HEK293T (cell line): ENCODE measurements at regions not wholly inside any gene's neighbourhood (a gene's known extent, or its start where the extent isn't known, plus 50 kb on each side); places are given as distances from the start of the nearest gene placed in this dataset.

Experiments used
- CTCF ChIA-PET: fragments of 350-600 bp; formaldehyde crosslinking; extraction: SDS; loops from one replicate; lab custom pipeline; 2021; ENCODE audit warnings: antibody characterized with exemption, inconsistent platforms; lab: Yijun Ruan, JAX
- POLR2A ChIA-PET: fragments of 350-600 bp; formaldehyde crosslinking; extraction: SDS; loops from one replicate; lab custom pipeline; 2020; ENCODE audit warnings: antibody characterized with exemption, inconsistent platforms; lab: Yijun Ruan, JAX
- DNase-seq: peaks from one replicate; pipeline ENCODE4 v3.0.0; 2012; ENCODE audit warnings: mixed read lengths; ENCODE audit errors: extremely low spot score
- ARNT ChIP-seq: fragments of 450-650 bp; IDR thresholded peaks from 2 replicates; pipeline ENCODE4 v1.6.1; 2017; ENCODE audit warnings: mild to moderate bottlenecking
- BHLHE40 ChIP-seq: fragments of 450-650 bp; IDR thresholded peaks from 2 replicates; pipeline ENCODE4 v1.6.1; 2016; ENCODE audit warnings: mild to moderate bottlenecking, moderate library complexity, borderline replicate concordance
- CTBP1 ChIP-seq: fragments of 450-650 bp; IDR thresholded peaks from 2 replicates; pipeline ENCODE4 v1.6.1; 2016; ENCODE audit warnings: borderline replicate concordance
- ELF4 ChIP-seq: fragments of 450-650 bp; IDR thresholded peaks from 2 replicates; pipeline ENCODE4 v1.6.1; 2017; ENCODE audit warnings: antibody characterized with exemption
- FOXA1 ChIP-seq: fragments of 450-650 bp; IDR thresholded peaks from 2 replicates; pipeline ENCODE4 v1.6.1; 2016; ENCODE audit warnings: mild to moderate bottlenecking
- FOXK2 ChIP-seq: fragments of 450-650 bp; IDR thresholded peaks from 2 replicates; pipeline ENCODE4 v1.6.1; 2016; ENCODE audit warnings: mild to moderate bottlenecking
- FOXM1 ChIP-seq: fragments of 450-650 bp; IDR thresholded peaks from 2 replicates; pipeline ENCODE4 v1.6.1; 2017; ENCODE audit warnings: mild to moderate bottlenecking, borderline replicate concordance
- HDGF ChIP-seq: fragments of 450-650 bp; IDR thresholded peaks from 2 replicates; pipeline ENCODE4 v1.6.1; 2017; ENCODE audit warnings: antibody characterized with exemption, borderline replicate concordance
- L3MBTL2 ChIP-seq: fragments of 450-650 bp; conservative IDR thresholded peaks from 2 replicates; pipeline ENCODE4 v1.6.1; 2016; ENCODE audit warnings: mild to moderate bottlenecking
- LEF1 ChIP-seq: fragments of 450-650 bp; IDR thresholded peaks from 2 replicates; pipeline ENCODE4 v1.6.1; 2017; ENCODE audit warnings: mild to moderate bottlenecking, borderline replicate concordance
- NFRKB ChIP-seq: fragments of 450-650 bp; IDR thresholded peaks from 2 replicates; pipeline ENCODE4 v1.6.1; 2016; ENCODE audit warnings: mild to moderate bottlenecking, moderate library complexity
- PKNOX1 ChIP-seq: fragments of 450-650 bp; IDR thresholded peaks from 2 replicates; pipeline ENCODE4 v1.6.1; 2016
- SP1 ChIP-seq: fragments of 450-650 bp; IDR thresholded peaks from 2 replicates; pipeline ENCODE4 v1.6.1; 2017
- SUZ12 ChIP-seq: fragments of 450-650 bp; IDR thresholded peaks from 2 replicates; pipeline ENCODE4 v1.6.1; 2016; ENCODE audit warnings: mild to moderate bottlenecking
- TARDBP ChIP-seq: fragments of 450-650 bp; IDR thresholded peaks from 2 replicates; pipeline ENCODE4 v1.6.1; 2016
- ZNF384 ChIP-seq: fragments of 450-650 bp; IDR thresholded peaks from 2 replicates; pipeline ENCODE4 v1.6.1; 2016

GRCh38 chr4:31291238-31291637 is 571.1 kb downstream of the PCDH7 start:
- POLR2A ChIA-PET, result no interaction called here
- DNase-seq, result no peak
- no peak for TF ChIP-seq ARNT
- no peak for TF ChIP-seq LEF1
- no peak for TF ChIP-seq NFRKB
- no peak for TF ChIP-seq TARDBP
- TF ChIP-seq PKNOX1, result no peak
- no peak for TF ChIP-seq HDGF
- no peak for TF ChIP-seq BHLHE40
- TF ChIP-seq SP1, result no peak

GRCh38 chr4:31294655-31295480 is 574.7 kb downstream of the PCDH7 start:
- no peak for DNase-seq
- POLR2A ChIA-PET, result no interaction called here
- CTCF ChIA-PET, result no interaction called here
- TF ChIP-seq HDGF (no peak), PKNOX1 (no peak), ZNF384 (no peak), FOXM1 (no peak), SP1 (no peak), CTBP1 (no peak), SUZ12 (no peak), FOXK2 (no peak), NFRKB (no peak), BHLHE40 (no peak), LEF1 (no peak), ARNT (no peak), FOXA1 (no peak), TARDBP (no peak), L3MBTL2 (no peak), ELF4 (no peak)

More at GRCh38 chr4:31291238-31291637, 571.1 kb downstream of the PCDH7 start:
- CTCF ChIA-PET, result no interaction called here

GRCh38 chr4:31298737-31299136 is 578.6 kb downstream of the PCDH7 start:
- no peak for TF ChIP-seq PKNOX1
- no peak for TF ChIP-seq ZNF384
- no peak for TF ChIP-seq SUZ12
- no peak for TF ChIP-seq SP1
- ChIA-PET POLR2A (no interaction called here), CTCF (no interaction called here)
- DNase-seq, result no peak

GRCh38 chr4:31307029-31307428 is 586.9 kb downstream of the PCDH7 start:
- no peak for DNase-seq
- TF ChIP-seq ARNT, result no peak
- no peak for TF ChIP-seq BHLHE40
- CTCF ChIA-PET, result no interaction called here
- POLR2A ChIA-PET, result no interaction called here

GRCh38 chr4:31324814-31325213 is 604.6 kb downstream of the PCDH7 start:
- DNase-seq, result no peak
- TF ChIP-seq ELF4, result no peak
- TF ChIP-seq HDGF, result no peak
- TF ChIP-seq PKNOX1, result no peak
- no peak for TF ChIP-seq LEF1
- TF ChIP-seq TARDBP, result no peak
- TF ChIP-seq FOXM1, result no peak
- no peak for TF ChIP-seq L3MBTL2
- TF ChIP-seq FOXA1, result no peak
- TF ChIP-seq ZNF384, result no peak
- TF ChIP-seq SP1, result no peak
- no peak for TF ChIP-seq CTBP1
- no peak for TF ChIP-seq FOXK2
- no peak for TF ChIP-seq SUZ12
- no peak for TF ChIP-seq NFRKB
- no peak for TF ChIP-seq BHLHE40
- no peak for TF ChIP-seq ARNT
- ChIA-PET CTCF (no interaction called here), POLR2A (no interaction called here)

GRCh38 chr4:31325300-31325699 is 605.1 kb downstream of the PCDH7 start:
- CTCF ChIA-PET, result no interaction called here
- POLR2A ChIA-PET, result no interaction called here
- TF ChIP-seq ZNF384, result no peak
- no peak for TF ChIP-seq FOXK2
- TF ChIP-seq SUZ12, result no peak
- no peak for TF ChIP-seq HDGF
- TF ChIP-seq BHLHE40, result no peak
- no peak for TF ChIP-seq ARNT
- TF ChIP-seq FOXM1, result no peak
- no peak for TF ChIP-seq SP1
- no peak for TF ChIP-seq TARDBP
- TF ChIP-seq FOXA1, result no peak
- TF ChIP-seq PKNOX1, result no peak
- no peak for TF ChIP-seq NFRKB
- TF ChIP-seq LEF1, result no peak

More at GRCh38 chr4:31325300-31325699, 605.1 kb downstream of the PCDH7 start:
- no peak for DNase-seq
